ENCODE measurements at regions not wholly inside any gene's neighbourhood (a gene's known extent, or its start where the extent isn't known, plus 50 kb on each side); places are given as distances from the start of the nearest gene placed in this dataset.
"Not testable (repeated sequence)": the region's sequence is repeated elsewhere in the genome, so short reads cannot be mapped to it uniquely, and the experiment has no call there.

DNA sequence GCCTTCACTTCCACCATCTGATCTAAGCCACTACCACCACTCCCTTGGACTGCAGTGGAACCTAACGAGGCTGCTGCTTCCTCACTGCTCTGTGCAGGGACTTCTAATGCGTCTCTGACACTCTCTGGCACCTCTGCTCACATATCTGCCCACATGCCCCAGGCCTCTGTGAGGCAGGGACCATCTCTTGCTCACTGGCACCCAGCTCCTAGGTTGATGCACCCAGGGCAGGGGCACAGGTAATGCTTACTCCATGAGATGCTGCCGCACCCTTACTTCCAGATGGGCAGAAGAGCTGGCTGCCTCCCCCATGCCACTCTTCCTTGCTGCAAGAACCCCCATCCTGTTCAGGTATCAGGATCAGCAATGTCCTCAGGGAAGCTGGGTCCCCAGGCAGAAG, 294.0 kb upstream of the HS6ST1 start:
- TF ChIP-seq CTCF (IDR thresholded peaks at IDR 0.05; ENCODE audit: low read depth, low read length) = no peak
- no peak for DNase-seq (ENCODE audit: low read depth, low spot score)
- in situ Hi-C loops (cut with HindIII; ENCODE audit: low sequenced_read_pairs) = no loop called here
- no peak overlapping the region for H3K4me3 ChIP-seq (ENCODE audit: low read depth, low read length)

DNA sequence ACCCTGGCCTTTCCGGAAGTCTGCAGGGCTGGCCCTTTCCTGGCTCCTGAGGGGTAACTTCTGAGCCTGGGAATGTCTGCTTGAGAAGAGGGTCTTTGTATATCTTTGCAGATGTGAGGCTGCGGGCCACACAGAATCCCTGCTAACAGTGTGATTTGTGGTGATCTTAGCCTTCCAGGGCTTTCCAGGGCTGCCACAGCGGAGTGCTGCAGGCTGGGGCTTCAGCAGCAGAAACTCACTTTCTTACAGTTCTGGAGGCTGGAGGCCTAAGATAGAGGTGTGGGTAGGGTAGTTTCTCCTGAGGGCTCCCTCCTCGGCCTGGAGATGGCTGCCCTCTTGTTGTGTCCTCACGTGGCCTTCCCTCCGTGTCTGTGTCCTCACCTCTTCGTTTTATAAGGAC, 294.7 kb upstream of the HS6ST1 start:
- no peak for TF ChIP-seq CTCF (IDR thresholded peaks at IDR 0.05; ENCODE audit: low read depth, low read length)
- H3K4me3 ChIP-seq (ENCODE audit: low read depth, low read length) = no peak overlapping the region
- in situ Hi-C loops (cut with HindIII; ENCODE audit: low sequenced_read_pairs) = no loop called here
- DNase-seq (ENCODE audit: low read depth, low spot score) = no peak

GRCh38 chr2:128613876-128614275, 295.2 kb upstream of the HS6ST1 start:
- in situ Hi-C loops (cut with HindIII; ENCODE audit: low sequenced_read_pairs) = no loop called here
- no peak for TF ChIP-seq CTCF (IDR thresholded peaks at IDR 0.05; ENCODE audit: low read depth, low read length)
- no peak overlapping the region for H3K4me3 ChIP-seq (ENCODE audit: low read depth, low read length)
- DNase-seq (ENCODE audit: low read depth, low spot score) = no peak

DNA sequence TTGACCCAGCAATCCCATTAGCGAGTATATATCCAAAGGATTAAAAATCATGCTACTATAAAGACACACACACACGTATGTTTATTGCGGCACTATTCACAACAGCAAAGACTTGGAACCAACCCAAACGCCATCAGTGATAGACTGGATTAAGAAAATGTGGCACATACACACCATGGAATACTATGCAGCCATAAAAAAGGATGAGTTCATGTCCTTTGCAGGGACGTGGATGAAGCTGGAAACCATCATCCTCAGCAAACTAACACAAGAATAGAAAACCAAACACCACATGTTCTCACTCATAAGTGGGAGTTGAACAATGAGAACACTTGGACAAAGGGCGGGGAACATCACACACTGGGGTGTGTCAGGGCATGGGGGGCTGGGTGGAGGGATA, 296.2 kb upstream of the HS6ST1 start:
- in situ Hi-C loops (cut with HindIII; ENCODE audit: low sequenced_read_pairs) = not testable (repeated sequence)

GRCh38 chr2:128615571-128615970, 296.9 kb upstream of the HS6ST1 start:
- DNase-seq (ENCODE audit: low read depth, low spot score) = no peak
- in situ Hi-C loops (cut with HindIII; ENCODE audit: low sequenced_read_pairs) = no loop called here
- H3K4me3 ChIP-seq (ENCODE audit: low read depth, low read length) = no peak overlapping the region
- TF ChIP-seq CTCF (IDR thresholded peaks at IDR 0.05; ENCODE audit: low read depth, low read length) = no peak

More for the DNA sequence above, 296.2 kb upstream of the HS6ST1 start:
- H3K4me3 ChIP-seq (ENCODE audit: low read depth, low read length); DNase-seq (ENCODE audit: low read depth, low spot score): not testable (repeated sequence)

- no peak for DNase-seq (ENCODE audit: low read depth, low spot score)
- H3K4me3 ChIP-seq (ENCODE audit: low read depth, low read length) = no peak overlapping the region
- in situ Hi-C loops (cut with HindIII; ENCODE audit: low sequenced_read_pairs) = no loop called here
- no peak for TF ChIP-seq CTCF (IDR thresholded peaks at IDR 0.05; ENCODE audit: low read depth, low read length)
Measured at GRCh38 chr2:128617029-128617590, 298.4 kb upstream of the HS6ST1 start.

DNA sequence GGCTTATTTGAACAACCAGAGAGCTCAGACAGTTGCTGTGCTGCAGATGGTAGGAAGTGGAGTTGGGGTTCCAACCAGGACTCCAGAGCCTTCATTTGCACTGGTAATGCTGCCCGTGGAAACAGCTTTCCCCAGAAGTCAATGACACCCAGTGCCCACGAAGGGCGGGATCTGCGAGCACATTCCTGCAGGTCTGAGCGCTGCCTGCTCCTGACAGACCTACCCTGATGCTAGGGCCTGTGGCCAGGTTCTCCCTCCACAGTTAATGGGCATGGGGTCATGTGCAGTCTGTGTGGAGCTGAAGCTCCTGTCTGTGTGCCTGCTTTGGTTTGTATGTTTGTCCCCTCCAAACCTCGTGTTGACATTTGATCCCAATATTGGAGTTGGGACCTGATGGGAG, 299.0 kb upstream of the HS6ST1 start:
- no peak for DNase-seq (ENCODE audit: low read depth, low spot score)
- no peak for TF ChIP-seq CTCF (IDR thresholded peaks at IDR 0.05; ENCODE audit: low read depth, low read length)
- in situ Hi-C loops (cut with HindIII; ENCODE audit: low sequenced_read_pairs) = no loop called here
- H3K4me3 ChIP-seq (ENCODE audit: low read depth, low read length) = no peak overlapping the region
